Mesothelial cell of epicardium (in vitro differentiated cells): ENCODE measurements at regions not wholly inside any gene's neighbourhood (a gene's known extent, or its start where the extent isn't known, plus 50 kb on each side); places are given as distances from the start of the nearest gene placed in this dataset.

Experiments used
- DNase-seq, 2 experiments: peaks; one replicate each; pipeline ENCODE4 v3.0.0; 2021; ENCODE audit warnings: low spot score in 2 of 2; ENCODE audit not compliant: unreplicated experiment in 2 of 2
- H3K27ac Mint-ChIP-seq: 2 replicates; pipeline ENCODE4 v1.8.0; 2021; ENCODE audit warnings: mixed read lengths
- H3K27me3 Mint-ChIP-seq: 2 replicates; pipeline ENCODE4 v1.8.0; 2021; ENCODE audit warnings: low read depth, mixed read lengths
- H3K36me3 Mint-ChIP-seq: 2 replicates; pipeline ENCODE4 v1.8.0; 2021; ENCODE audit warnings: mixed read lengths
- H3K4me1 Mint-ChIP-seq: 2 replicates; pipeline ENCODE4 v1.8.0; 2021; ENCODE audit warnings: mixed read lengths
- H3K4me3 Mint-ChIP-seq: 2 replicates; pipeline ENCODE4 v1.8.0; 2021; ENCODE audit warnings: mild to moderate bottlenecking, moderate library complexity, mixed read lengths
- H3K9me3 Mint-ChIP-seq: 2 replicates; pipeline ENCODE4 v1.8.0; 2021; ENCODE audit warnings: mixed read lengths
- CTCF ChIP-seq: fragments of 200-600 bp; sonication (generic); IDR thresholded peaks from one replicate; pipeline ENCODE4 v1.5.0; 2021; ENCODE audit warnings: antibody characterized with exemption; ENCODE audit not compliant: unreplicated experiment

GRCh38 chr4:123980736-123981300 lies 584.2 kb downstream of the SPRY1 start:
- no peak for TF ChIP-seq CTCF
- H3K27ac Mint-ChIP-seq = no peak overlapping the region
- H3K4me3 Mint-ChIP-seq = no peak overlapping the region
- peaks cover 5% of the 10 kb centered on the region for H3K36me3 Mint-ChIP-seq
- peaks cover 16% of the 10 kb centered on the region for H3K4me1 Mint-ChIP-seq
- peaks cover 19% of the 10 kb centered on the region for H3K9me3 Mint-ChIP-seq
- H3K27me3 Mint-ChIP-seq = no peaks in the 10 kb centered on the region
- no peak for DNase-seq

DNA sequence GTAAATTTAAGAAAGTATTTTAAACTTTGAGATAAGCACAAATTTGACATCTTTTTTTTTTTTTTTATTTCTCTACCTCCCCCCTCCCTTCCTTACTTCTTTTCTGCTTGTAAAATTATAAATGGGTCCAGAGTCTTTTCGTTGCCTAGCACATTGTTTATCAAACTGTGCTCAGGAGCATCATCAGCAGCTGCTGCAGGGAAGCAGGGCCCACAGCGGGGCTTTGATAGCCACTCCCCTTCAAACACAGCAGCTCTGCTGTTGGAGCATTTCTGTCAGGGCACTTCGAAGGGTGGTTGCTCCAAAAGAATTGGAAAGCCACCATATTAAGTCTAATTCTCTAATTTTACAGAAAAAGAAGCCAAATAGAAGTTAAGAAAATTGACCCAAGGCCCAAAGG lies 588.3 kb downstream of the SPRY1 start:
- Mint-ChIP-seq H3K36me3 (peaks cover 5% of the 10 kb centered on the region), H3K27me3 (no peaks in the 10 kb centered on the region), H3K27ac (no peak overlapping the region), H3K9me3 (peaks cover 13% of the 10 kb centered on the region), H3K4me1 (peaks cover 9% of the 10 kb centered on the region), H3K4me3 (no peak overlapping the region)
- no peak for TF ChIP-seq CTCF
- no peak for DNase-seq

DNA sequence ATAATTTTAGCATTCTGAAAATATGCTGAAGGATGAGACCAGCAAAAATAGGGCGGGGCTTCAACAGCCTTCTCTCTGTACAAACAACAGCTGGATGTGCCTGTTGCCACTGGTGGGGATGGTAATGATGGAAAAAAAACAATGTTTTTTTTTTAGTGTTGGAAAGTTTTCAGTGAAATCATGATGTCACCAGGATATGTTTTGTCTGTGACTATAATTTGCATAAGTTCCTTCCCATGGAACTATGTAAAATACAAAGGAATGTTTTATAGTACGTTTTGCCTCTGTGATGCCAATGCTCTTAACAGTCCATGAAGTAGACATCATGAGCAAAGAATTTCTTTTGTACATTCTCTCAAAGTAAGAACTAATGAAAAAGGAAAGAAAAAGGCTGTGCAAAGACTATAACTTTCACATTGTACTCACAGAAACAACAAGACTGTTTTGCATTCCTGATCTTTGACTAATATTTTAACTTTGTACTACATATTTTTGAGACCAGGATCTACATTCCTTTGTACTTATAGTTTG lies 589.7 kb downstream of the SPRY1 start:
- Mint-ChIP-seq H3K4me1 (peaks cover 9% of the 10 kb centered on the region), H3K4me3 (no peak overlapping the region), H3K36me3 (peaks cover 2% of the 10 kb centered on the region), H3K27me3 (no peaks in the 10 kb centered on the region), H3K27ac (peak overlapping the region; percentile 86), H3K9me3 (peaks cover 13% of the 10 kb centered on the region)
- DNase-seq = no peak
- no peak for TF ChIP-seq CTCF

DNA sequence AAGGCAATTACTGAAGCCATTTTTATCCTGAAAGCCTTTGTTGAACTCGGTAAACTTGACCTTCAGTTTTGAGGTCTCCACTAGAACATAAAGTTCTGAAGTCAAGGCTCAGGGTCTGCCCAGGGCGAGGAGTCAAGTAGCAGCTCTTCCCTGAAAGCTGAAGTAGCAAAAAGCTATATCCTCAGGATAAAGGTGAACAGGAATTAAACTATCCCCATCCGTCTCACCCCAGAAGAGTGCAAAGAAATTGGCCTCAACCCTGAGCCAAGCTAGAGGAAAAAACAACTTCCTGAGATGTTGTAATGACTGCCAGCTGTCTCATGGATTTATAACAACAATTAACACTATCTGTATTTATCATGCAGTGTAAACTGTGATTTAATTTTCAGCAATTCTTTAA lies 590.8 kb downstream of the SPRY1 start:
- no peak overlapping the region for H3K27ac Mint-ChIP-seq
- H3K9me3 Mint-ChIP-seq = peaks cover 24% of the 10 kb centered on the region
- peaks cover 10% of the 10 kb centered on the region for H3K36me3 Mint-ChIP-seq
- H3K4me3 Mint-ChIP-seq = no peak overlapping the region
- no peak for TF ChIP-seq CTCF
- peaks cover 9% of the 10 kb centered on the region for H3K4me1 Mint-ChIP-seq
- H3K27me3 Mint-ChIP-seq = no peaks in the 10 kb centered on the region
- no peak for DNase-seq

DNA sequence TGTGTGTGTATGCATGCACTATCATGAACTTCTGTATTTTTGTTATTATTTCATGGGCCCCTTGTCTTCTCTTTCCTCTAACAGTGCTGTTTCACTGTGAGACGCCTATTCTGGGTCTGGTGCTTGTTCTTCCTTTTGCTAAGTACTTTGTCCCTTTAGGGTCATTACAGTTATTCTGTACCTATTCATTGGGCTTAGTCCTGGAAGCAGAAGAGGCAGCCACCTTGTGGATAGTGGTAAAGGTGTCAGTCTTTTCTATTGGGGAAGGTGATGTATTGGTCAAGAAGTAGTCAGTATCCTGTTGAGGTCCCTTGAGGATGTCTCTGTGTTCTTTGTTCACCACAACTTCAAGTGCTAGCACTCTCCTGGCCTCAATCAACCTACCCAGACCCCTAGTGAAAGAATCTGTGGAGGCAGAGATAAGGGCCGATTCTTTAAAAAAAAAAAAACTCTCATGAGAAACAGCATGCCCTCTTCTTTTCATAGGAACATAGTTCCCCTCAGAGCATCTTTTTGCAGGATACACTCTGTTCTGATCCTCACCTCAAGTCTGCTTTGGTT lies 593.8 kb downstream of the SPRY1 start:
- peaks cover 9% of the 10 kb centered on the region for H3K4me1 Mint-ChIP-seq
- TF ChIP-seq CTCF = no peak
- H3K9me3 Mint-ChIP-seq = peaks cover 13% of the 10 kb centered on the region
- DNase-seq = no peak
- H3K36me3 Mint-ChIP-seq = peaks cover 9% of the 10 kb centered on the region
- H3K4me3 Mint-ChIP-seq = no peak overlapping the region
- H3K27ac Mint-ChIP-seq = no peak overlapping the region
- H3K27me3 Mint-ChIP-seq = no peaks in the 10 kb centered on the region
